ENCODE measurements at regions not wholly inside any gene's neighbourhood (a gene's known extent, or its start where the extent isn't known, plus 50 kb on each side); places are given as distances from the start of the nearest gene placed in this dataset.

GRCh38 chr9:1837453-1838084 is 177.6 kb upstream of the SMARCA2 start:
- TF ChIP-seq POLR2A (IDR thresholded peaks at IDR 0.05; ENCODE audit: low read depth, low read length) (no peak), TAF1 (IDR thresholded peaks at IDR 0.05; ENCODE audit: borderline replicate concordance, low read depth, low read length) (no peak), POLR2AphosphoS5 (IDR thresholded peaks at IDR 0.05; ENCODE audit: low read depth, low read length) (no peak)
